ENCODE measurements at regions not wholly inside any gene's neighbourhood (a gene's known extent, or its start where the extent isn't known, plus 50 kb on each side); places are given as distances from the start of the nearest gene placed in this dataset.

DNA sequence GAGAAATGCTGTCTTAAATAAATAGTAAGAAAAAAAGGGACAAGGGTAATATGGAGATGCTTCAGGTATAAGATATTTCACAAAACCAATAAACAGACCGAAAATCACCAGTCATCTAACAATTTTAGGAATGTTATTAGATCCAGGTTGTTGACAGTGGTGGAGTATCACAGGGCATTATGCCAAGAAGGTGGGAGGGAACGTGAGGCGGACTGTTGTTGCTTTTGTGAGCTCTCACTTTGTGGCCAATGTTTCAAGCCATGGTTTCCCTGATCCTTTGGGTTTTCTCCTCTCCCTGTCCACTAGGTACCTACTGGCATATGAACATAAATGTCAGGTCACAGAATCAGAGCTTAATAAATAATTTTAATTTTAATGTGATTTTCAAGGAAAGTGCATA lies 790.3 kb upstream of the SLITRK1 start:
- no TSS peak for BruUV-seq (replicated peaks)

DNA sequence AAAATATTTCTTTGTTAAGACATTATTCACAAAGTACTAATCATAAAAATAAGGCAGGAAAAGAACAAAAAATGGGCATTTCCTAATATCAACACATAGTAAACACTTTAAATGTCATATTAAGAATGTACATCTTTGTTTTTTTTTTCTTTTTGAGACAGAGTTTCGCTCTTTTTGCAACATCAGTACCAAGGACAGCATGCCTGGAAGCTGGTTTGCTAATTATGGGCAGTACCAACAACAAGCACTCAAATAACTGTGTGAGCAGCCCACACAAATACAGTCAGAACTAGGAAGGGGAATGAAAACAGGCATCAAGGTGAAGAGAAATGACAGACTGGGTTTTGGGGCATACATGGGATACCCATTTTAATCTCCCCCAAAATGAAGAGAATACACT lies 788.0 kb upstream of the SLITRK1 start:
- H3K79me2 ChIP-seq (ENCODE audit: insufficient read depth, low read depth, low read length): no peaks in the 10 kb centered on the region
- no peak overlapping the region for H2AFZ ChIP-seq (ENCODE audit: low read length)
- H3K4me3 ChIP-seq (ENCODE audit: low read depth, low read length, poor library complexity, severe bottlenecking): no peak overlapping the region
- intact Hi-C loops (cut with micrococcal nuclease; ENCODE audit: unreplicated experiment): no loop called here
- no peak for DNase-seq (ENCODE audit: low spot score)
- ChIA-PET POLR2A (no interaction called here), CTCF (ENCODE audit: unreplicated experiment) (no interaction called here)
- H3K9me2 ChIP-seq (ENCODE audit: insufficient read depth, low read length): no peaks in the 10 kb centered on the region
- no peaks in the 10 kb centered on the region for H3K4me1 ChIP-seq (ENCODE audit: insufficient read depth, low read length, poor library complexity, severe bottlenecking)
- no peak overlapping the region for H3K4me2 ChIP-seq (ENCODE audit: low read length)
- H3K9me3 ChIP-seq (ENCODE audit: low read length): no peaks in the 10 kb centered on the region
- H4K20me1 ChIP-seq (ENCODE audit: insufficient read depth, low read length): no peaks in the 10 kb centered on the region
- H3K36me3 ChIP-seq (ENCODE audit: insufficient read depth, low read length): no peaks in the 10 kb centered on the region
- BruUV-seq (replicated peaks): no TSS peak
- TF ChIP-seq, protein P1, sequence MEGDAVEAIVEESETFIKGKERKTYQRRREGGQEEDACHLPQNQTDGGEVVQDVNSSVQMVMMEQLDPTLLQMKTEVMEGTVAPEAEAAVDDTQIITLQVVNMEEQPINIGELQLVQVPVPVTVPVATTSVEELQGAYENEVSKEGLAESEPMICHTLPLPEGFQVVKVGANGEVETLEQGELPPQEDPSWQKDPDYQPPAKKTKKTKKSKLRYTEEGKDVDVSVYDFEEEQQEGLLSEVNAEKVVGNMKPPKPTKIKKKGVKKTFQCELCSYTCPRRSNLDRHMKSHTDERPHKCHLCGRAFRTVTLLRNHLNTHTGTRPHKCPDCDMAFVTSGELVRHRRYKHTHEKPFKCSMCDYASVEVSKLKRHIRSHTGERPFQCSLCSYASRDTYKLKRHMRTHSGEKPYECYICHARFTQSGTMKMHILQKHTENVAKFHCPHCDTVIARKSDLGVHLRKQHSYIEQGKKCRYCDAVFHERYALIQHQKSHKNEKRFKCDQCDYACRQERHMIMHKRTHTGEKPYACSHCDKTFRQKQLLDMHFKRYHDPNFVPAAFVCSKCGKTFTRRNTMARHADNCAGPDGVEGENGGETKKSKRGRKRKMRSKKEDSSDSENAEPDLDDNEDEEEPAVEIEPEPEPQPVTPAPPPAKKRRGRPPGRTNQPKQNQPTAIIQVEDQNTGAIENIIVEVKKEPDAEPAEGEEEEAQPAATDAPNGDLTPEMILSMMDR (conservative IDR thresholded peaks at IDR 0.05; ENCODE audit: low read length): no peak
- no peak for TF ChIP-seq EZH2phosphoT487 (IDR thresholded peaks at IDR 0.05; ENCODE audit: borderline replicate concordance, low read depth, low read length)
- no peak overlapping the region for H3K27ac ChIP-seq (ENCODE audit: low read depth, low read length, poor library complexity, severe bottlenecking)

More for the DNA sequence above, 790.3 kb upstream of the SLITRK1 start:
- Histone ChIP-seq H2AFZ (ENCODE audit: low read length) (no peak overlapping the region), H3K9me3 (ENCODE audit: low read length) (no peaks in the 10 kb centered on the region), H3K36me3 (ENCODE audit: insufficient read depth, low read length) (no peaks in the 10 kb centered on the region), H4K20me1 (ENCODE audit: insufficient read depth, low read length) (no peaks in the 10 kb centered on the region), H3K4me1 (ENCODE audit: insufficient read depth, low read length, poor library complexity, severe bottlenecking) (no peaks in the 10 kb centered on the region), H3K79me2 (ENCODE audit: insufficient read depth, low read depth, low read length) (no peaks in the 10 kb centered on the region), H3K4me2 (ENCODE audit: low read length) (no peak overlapping the region), H3K27ac (ENCODE audit: low read depth, low read length, poor library complexity, severe bottlenecking) (no peak overlapping the region), H3K4me3 (ENCODE audit: low read depth, low read length, poor library complexity, severe bottlenecking) (no peak overlapping the region), H3K9me2 (ENCODE audit: insufficient read depth, low read length) (no peaks in the 10 kb centered on the region)
- DNase-seq (ENCODE audit: low spot score): no peak
- intact Hi-C loops (cut with micrococcal nuclease; ENCODE audit: unreplicated experiment): no loop called here
- TF ChIP-seq EZH2phosphoT487 (IDR thresholded peaks at IDR 0.05; ENCODE audit: borderline replicate concordance, low read depth, low read length): no peak
- TF ChIP-seq, protein P1 (conservative IDR thresholded peaks at IDR 0.05; ENCODE audit: low read length): no peak
- POLR2A ChIA-PET: no interaction called here
- CTCF ChIA-PET (ENCODE audit: unreplicated experiment): no interaction called here

DNA sequence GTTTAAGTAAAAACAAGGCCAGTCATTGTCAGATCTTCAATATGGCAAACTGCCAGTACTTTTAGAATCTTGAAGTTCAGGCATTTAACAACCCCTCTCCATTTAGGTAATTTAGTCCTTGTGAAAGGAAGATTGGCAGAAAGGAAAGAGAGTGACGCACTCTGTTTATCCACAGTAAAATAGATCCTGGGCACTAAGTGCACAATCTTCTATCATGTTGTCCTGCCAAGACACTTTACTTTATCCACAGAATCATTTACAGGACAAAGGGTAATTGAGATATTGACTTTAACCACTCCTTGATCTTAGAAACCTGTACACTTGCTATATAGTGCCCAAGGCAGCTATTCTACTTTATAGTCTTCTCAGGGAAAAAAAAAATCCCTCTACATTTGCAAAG lies 786.4 kb upstream of the SLITRK1 start:
- no peaks in the 10 kb centered on the region for H3K36me3 ChIP-seq (ENCODE audit: insufficient read depth, low read length)
- H3K9me2 ChIP-seq (ENCODE audit: insufficient read depth, low read length): no peaks in the 10 kb centered on the region
- H3K4me1 ChIP-seq (ENCODE audit: insufficient read depth, low read length, poor library complexity, severe bottlenecking): no peaks in the 10 kb centered on the region
- ChIA-PET POLR2A (interaction anchor here (0.6 kb wide), 1 partner anchor 495 kb away, joined by 3 read pairs; no protein-coding TSS in a partner anchor), CTCF (ENCODE audit: unreplicated experiment) (no interaction called here)
- no peak overlapping the region for H3K4me3 ChIP-seq (ENCODE audit: low read depth, low read length, poor library complexity, severe bottlenecking)
- intact Hi-C loops (cut with micrococcal nuclease; ENCODE audit: unreplicated experiment): no loop called here
- BruUV-seq (replicated peaks): no TSS peak
- TF ChIP-seq, protein P1 (conservative IDR thresholded peaks at IDR 0.05; ENCODE audit: low read length): no peak
- TF ChIP-seq EZH2phosphoT487 (IDR thresholded peaks at IDR 0.05; ENCODE audit: borderline replicate concordance, low read depth, low read length): no peak
- no peak overlapping the region for H2AFZ ChIP-seq (ENCODE audit: low read length)
- no peaks in the 10 kb centered on the region for H4K20me1 ChIP-seq (ENCODE audit: insufficient read depth, low read length)
- no peak overlapping the region for H3K27ac ChIP-seq (ENCODE audit: low read depth, low read length, poor library complexity, severe bottlenecking)
- no peaks in the 10 kb centered on the region for H3K9me3 ChIP-seq (ENCODE audit: low read length)
- no peaks in the 10 kb centered on the region for H3K79me2 ChIP-seq (ENCODE audit: insufficient read depth, low read depth, low read length)
- no peak for DNase-seq (ENCODE audit: low spot score)
- H3K4me2 ChIP-seq (ENCODE audit: low read length): no peak overlapping the region
